Activated T-cell treated with anti-CD3 and anti-CD28 coated beads, Interleukin-2, amount 50 U/mL, for 4 hours (primary cell): ENCODE measurements at regions not wholly inside any gene's neighbourhood (a gene's known extent, or its start where the extent isn't known, plus 50 kb on each side); places are given as distances from the start of the nearest gene placed in this dataset.
"Not testable (repeated sequence)": the region's sequence is repeated elsewhere in the genome, so short reads cannot be mapped to it uniquely, and the experiment has no call there.

Source experiments
- ATAC-seq, 2 donors: fragments of 200-7000 bp; cut with Tn5 transposase; one replicate each; pipeline ENCODE4 v1.10.0; 2021
- DNase-seq: peaks from one replicate; pipeline ENCODE4 v3.0.0-alpha.2; 2020
- H3K27me3 Mint-ChIP-seq: one replicate; pipeline ENCODE4 v1.8.0; 2021; ENCODE audit warnings: low read depth, mixed read lengths
- H3K36me3 Mint-ChIP-seq: one replicate; pipeline ENCODE4 v1.8.0; 2022; ENCODE audit warnings: mixed read lengths; ENCODE audit not compliant: insufficient read depth
- H3K4me1 Mint-ChIP-seq: one replicate; pipeline ENCODE4 v1.8.0; 2021; ENCODE audit warnings: low read depth, mixed read lengths
- H3K4me3 Mint-ChIP-seq: one replicate; pipeline ENCODE4 v1.8.0; 2021; ENCODE audit warnings: mild to moderate bottlenecking, moderate library complexity, mixed read lengths
- H3K9me3 Mint-ChIP-seq: one replicate; pipeline ENCODE4 v1.8.0; 2021; ENCODE audit warnings: mixed read lengths

DNA sequence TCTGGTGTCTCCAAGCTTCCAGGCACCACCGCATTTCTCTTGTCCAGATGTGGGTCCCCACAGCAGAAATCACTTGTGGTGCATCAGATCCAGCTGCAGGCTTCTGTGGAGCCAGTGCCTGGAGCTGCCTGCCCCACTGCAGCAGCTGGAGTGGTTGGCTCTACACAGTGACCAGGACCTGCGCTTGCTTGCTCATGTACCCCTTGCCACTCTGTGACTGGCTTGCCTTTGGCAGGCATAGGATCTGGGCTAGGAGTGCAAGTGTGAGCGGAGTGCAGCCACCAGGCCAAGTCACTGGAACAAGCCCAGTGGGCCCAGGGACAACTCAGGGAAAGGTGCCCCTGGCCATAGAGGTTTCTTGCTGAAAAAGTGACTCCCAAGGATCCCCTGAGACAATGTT is 1400.0 kb upstream of the ALCAM start:
- Mint-ChIP-seq H3K4me1 (no peaks in the 10 kb centered on the region), H3K27me3 (no peaks in the 10 kb centered on the region), H3K4me3 (no peak overlapping the region), H3K36me3 (no peaks in the 10 kb centered on the region), H3K9me3 (peaks cover 2% of the 10 kb centered on the region)
- ATAC-seq (no peak), DNase-seq (no peak)

- H3K36me3 Mint-ChIP-seq, result no peaks in the 10 kb centered on the region
- ATAC-seq (no peak), DNase-seq (no peak)
- peaks cover 2% of the 10 kb centered on the region for H3K9me3 Mint-ChIP-seq
- no peak overlapping the region for H3K4me3 Mint-ChIP-seq
- H3K4me1 Mint-ChIP-seq, result no peaks in the 10 kb centered on the region
- H3K27me3 Mint-ChIP-seq, result no peaks in the 10 kb centered on the region
Measured at GRCh38 chr3:103968131-103968530, 1398.6 kb upstream of the ALCAM start.

GRCh38 chr3:103968751-103969150 is 1398.0 kb upstream of the ALCAM start:
- H3K9me3 Mint-ChIP-seq, result peaks cover 2% of the 10 kb centered on the region
- ATAC-seq, result no peak

GRCh38 chr3:103976931-103977339 is 1389.8 kb upstream of the ALCAM start:
- peaks cover 3% of the 10 kb centered on the region for H3K9me3 Mint-ChIP-seq
- no peaks in the 10 kb centered on the region for H3K27me3 Mint-ChIP-seq
- H3K4me3 Mint-ChIP-seq, result no peak overlapping the region
- no peaks in the 10 kb centered on the region for H3K4me1 Mint-ChIP-seq
- H3K36me3 Mint-ChIP-seq, result no peaks in the 10 kb centered on the region
- no peak for DNase-seq
- ATAC-seq, result no peak

More at GRCh38 chr3:103968751-103969150, 1398.0 kb upstream of the ALCAM start:
- no peak overlapping the region for H3K4me3 Mint-ChIP-seq
- no peak for DNase-seq
- no peaks in the 10 kb centered on the region for H3K27me3 Mint-ChIP-seq
- H3K4me1 Mint-ChIP-seq, result no peaks in the 10 kb centered on the region
- H3K36me3 Mint-ChIP-seq, result no peaks in the 10 kb centered on the region

GRCh38 chr3:103977417-103977816 is 1389.3 kb upstream of the ALCAM start:
- peaks cover 3% of the 10 kb centered on the region for H3K9me3 Mint-ChIP-seq
- H3K27me3 Mint-ChIP-seq, result no peaks in the 10 kb centered on the region
- no peaks in the 10 kb centered on the region for H3K36me3 Mint-ChIP-seq
- ATAC-seq, result no peak
- H3K4me1 Mint-ChIP-seq, result no peaks in the 10 kb centered on the region
- DNase-seq, result no peak
- H3K4me3 Mint-ChIP-seq, result no peak overlapping the region

GRCh38 chr3:103991461-103992115 is 1375.1 kb upstream of the ALCAM start:
- H3K4me3 Mint-ChIP-seq, result no peak overlapping the region
- H3K27me3 Mint-ChIP-seq, result no peaks in the 10 kb centered on the region
- no peaks in the 10 kb centered on the region for H3K36me3 Mint-ChIP-seq
- no peaks in the 10 kb centered on the region for H3K9me3 Mint-ChIP-seq
- no peak for DNase-seq
- no peak for ATAC-seq
- no peaks in the 10 kb centered on the region for H3K4me1 Mint-ChIP-seq

GRCh38 chr3:103992469-103992868 is 1374.2 kb upstream of the ALCAM start:
- no peaks in the 10 kb centered on the region for H3K27me3 Mint-ChIP-seq
- no peak overlapping the region for H3K4me3 Mint-ChIP-seq
- no peaks in the 10 kb centered on the region for H3K9me3 Mint-ChIP-seq
- H3K4me1 Mint-ChIP-seq, result no peaks in the 10 kb centered on the region
- no peak for ATAC-seq
- no peaks in the 10 kb centered on the region for H3K36me3 Mint-ChIP-seq
- no peak for DNase-seq

- H3K36me3 Mint-ChIP-seq, result no peaks in the 10 kb centered on the region
Measured at GRCh38 chr3:104004956-104005355, 1361.8 kb upstream of the ALCAM start.

GRCh38 chr3:104005815-104006214 is 1360.9 kb upstream of the ALCAM start:
- no peaks in the 10 kb centered on the region for H3K27me3 Mint-ChIP-seq

More at GRCh38 chr3:104004956-104005355, 1361.8 kb upstream of the ALCAM start:
- no peaks in the 10 kb centered on the region for H3K9me3 Mint-ChIP-seq
- no peaks in the 10 kb centered on the region for H3K4me1 Mint-ChIP-seq
- ATAC-seq, result no peak
- no peak for DNase-seq
- H3K4me3 Mint-ChIP-seq, result no peak overlapping the region
- no peaks in the 10 kb centered on the region for H3K27me3 Mint-ChIP-seq

DNA sequence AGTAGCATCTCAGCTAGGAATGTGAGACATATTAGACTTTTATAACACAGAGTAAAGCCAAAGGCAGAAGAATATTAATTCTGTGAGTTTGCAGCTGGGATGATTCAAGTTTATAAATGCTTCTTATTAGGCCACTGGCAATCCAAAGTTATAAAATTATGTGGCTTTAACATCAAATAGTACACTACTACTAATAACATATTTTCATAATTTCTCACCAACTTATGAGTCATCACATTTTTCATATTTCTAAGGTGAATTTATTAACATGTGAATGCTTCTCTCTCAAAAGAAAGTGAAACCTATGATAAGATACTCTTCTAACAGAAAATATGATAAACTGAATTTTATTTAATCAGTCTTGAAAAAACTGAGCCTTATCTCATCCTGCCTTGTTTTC is 1348.2 kb upstream of the ALCAM start:
- DNase-seq, result no peak
- Mint-ChIP-seq H3K36me3 (no peaks in the 10 kb centered on the region), H3K4me3 (no peak overlapping the region), H3K9me3 (peaks cover 27% of the 10 kb centered on the region), H3K4me1 (no peaks in the 10 kb centered on the region), H3K27me3 (no peaks in the 10 kb centered on the region)
- no peak for ATAC-seq

More at GRCh38 chr3:104005815-104006214, 1360.9 kb upstream of the ALCAM start:
- H3K4me3 Mint-ChIP-seq, result no peak overlapping the region
- no peak for ATAC-seq
- H3K36me3 Mint-ChIP-seq, result no peaks in the 10 kb centered on the region
- DNase-seq, result no peak
- no peaks in the 10 kb centered on the region for H3K4me1 Mint-ChIP-seq
- no peaks in the 10 kb centered on the region for H3K9me3 Mint-ChIP-seq

GRCh38 chr3:104031598-104031997 is 1335.1 kb upstream of the ALCAM start:
- H3K9me3 Mint-ChIP-seq, result peaks cover 9% of the 10 kb centered on the region
- H3K4me3 Mint-ChIP-seq, result no peak overlapping the region
- no peaks in the 10 kb centered on the region for H3K36me3 Mint-ChIP-seq
- ATAC-seq (no peak), DNase-seq (no peak)
- no peaks in the 10 kb centered on the region for H3K4me1 Mint-ChIP-seq
- H3K27me3 Mint-ChIP-seq, result no peaks in the 10 kb centered on the region

DNA sequence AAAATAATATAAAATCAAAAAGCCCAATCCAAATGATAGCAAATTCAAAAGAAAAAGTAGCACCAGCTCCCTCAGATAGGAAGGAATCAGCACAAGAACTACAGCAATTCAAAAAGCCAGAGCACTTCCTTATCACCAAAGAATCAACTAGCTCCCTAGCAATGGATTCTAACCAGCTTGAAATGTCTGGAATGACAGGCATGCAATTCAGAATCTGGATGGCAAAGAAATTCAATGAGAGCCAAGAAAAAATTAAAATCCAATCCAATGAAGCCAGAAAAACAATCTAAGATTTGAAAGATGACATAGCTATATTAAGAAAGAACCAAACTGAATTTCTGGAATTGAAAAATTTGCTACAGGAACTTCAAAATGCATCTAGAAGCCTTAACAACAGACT is 1334.4 kb upstream of the ALCAM start:
- ATAC-seq, result no peak
- peaks cover 9% of the 10 kb centered on the region for H3K9me3 Mint-ChIP-seq
- H3K36me3 Mint-ChIP-seq, result no peaks in the 10 kb centered on the region
- H3K4me1 Mint-ChIP-seq, result no peaks in the 10 kb centered on the region
- no peak overlapping the region for H3K4me3 Mint-ChIP-seq
- no peak for DNase-seq
- H3K27me3 Mint-ChIP-seq, result no peaks in the 10 kb centered on the region

DNA sequence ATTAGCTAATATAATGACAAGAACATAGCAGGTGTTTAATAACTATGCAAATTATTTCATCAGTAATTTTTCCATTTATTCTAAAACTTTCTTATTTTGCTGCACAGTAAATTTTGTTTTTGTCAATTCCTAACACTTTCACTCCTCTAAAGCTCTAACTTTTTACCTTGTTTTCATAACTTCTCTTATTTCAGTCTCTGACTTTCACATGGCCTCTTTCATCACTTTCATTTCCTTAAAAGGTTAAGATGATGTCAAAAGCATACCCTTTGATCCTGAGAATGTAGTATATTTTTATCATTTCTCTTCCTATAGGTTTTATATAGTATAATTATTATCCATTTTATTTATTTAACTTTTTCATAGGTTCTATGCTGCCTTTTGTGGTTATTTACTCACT is 1325.8 kb upstream of the ALCAM start:
- Mint-ChIP-seq H3K36me3 (no peaks in the 10 kb centered on the region), H3K4me1 (no peaks in the 10 kb centered on the region), H3K9me3 (peaks cover 3% of the 10 kb centered on the region), H3K27me3 (no peaks in the 10 kb centered on the region), H3K4me3 (no peak overlapping the region)
- DNase-seq, result no peak
- ATAC-seq, result no peak

- not testable (repeated sequence) for H3K4me3 Mint-ChIP-seq, DNase-seq, ATAC-seq, H3K36me3 Mint-ChIP-seq, H3K27me3 Mint-ChIP-seq, H3K4me1 Mint-ChIP-seq, H3K9me3 Mint-ChIP-seq
Measured at GRCh38 chr3:104043001-104043543, 1323.6 kb upstream of the ALCAM start.

DNA sequence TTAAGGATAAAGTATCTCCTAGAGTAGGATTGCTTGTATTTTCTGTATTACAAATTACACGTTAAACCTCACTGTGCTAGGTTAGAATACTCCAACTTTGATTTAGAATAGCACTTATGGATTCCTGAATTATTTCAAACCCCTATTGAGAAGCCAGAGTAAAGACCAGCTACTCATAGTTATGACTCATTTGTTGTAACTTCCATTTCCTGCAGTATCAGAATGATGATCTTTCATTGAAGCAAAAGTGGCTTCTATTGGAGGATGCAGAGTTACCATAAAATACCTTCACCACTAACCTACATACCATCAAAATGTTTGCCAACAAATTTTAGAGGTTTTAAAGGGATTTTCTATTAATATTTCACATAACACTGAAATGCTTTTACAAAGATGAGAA is 1322.7 kb upstream of the ALCAM start:
- Mint-ChIP-seq H3K4me1 (no peaks in the 10 kb centered on the region), H3K9me3 (no peaks in the 10 kb centered on the region), H3K36me3 (no peaks in the 10 kb centered on the region), H3K27me3 (no peaks in the 10 kb centered on the region), H3K4me3 (no peak overlapping the region)
- ATAC-seq (no peak), DNase-seq (no peak)
